ENCODE measurements at regions not wholly inside any gene's neighbourhood (a gene's known extent, or its start where the extent isn't known, plus 50 kb on each side); places are given as distances from the start of the nearest gene placed in this dataset.

DNA sequence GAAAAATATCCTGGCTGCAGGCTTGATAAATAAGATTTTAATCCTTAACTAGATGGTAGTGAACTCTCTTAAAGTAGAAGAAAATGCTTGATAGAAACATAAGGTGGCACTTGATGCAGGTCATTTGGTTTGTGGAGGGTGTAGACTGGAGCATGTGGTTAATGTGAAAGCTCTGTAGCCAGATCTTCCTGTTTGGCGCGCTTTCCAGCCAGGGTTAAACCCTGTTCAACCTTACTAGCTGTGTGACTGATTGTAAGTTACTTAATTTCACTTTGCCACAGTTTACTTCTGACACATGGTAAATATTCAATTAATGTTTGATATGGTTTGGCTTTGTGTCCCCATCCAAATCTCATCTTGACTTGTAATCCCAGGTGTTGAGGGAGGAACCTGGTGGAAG lies 394.0 kb downstream of the REEP3 start:
- H3K4me3 ChIP-seq (ENCODE audit: low read depth, low read length), result no peak overlapping the region
- TF ChIP-seq, protein P1, sequence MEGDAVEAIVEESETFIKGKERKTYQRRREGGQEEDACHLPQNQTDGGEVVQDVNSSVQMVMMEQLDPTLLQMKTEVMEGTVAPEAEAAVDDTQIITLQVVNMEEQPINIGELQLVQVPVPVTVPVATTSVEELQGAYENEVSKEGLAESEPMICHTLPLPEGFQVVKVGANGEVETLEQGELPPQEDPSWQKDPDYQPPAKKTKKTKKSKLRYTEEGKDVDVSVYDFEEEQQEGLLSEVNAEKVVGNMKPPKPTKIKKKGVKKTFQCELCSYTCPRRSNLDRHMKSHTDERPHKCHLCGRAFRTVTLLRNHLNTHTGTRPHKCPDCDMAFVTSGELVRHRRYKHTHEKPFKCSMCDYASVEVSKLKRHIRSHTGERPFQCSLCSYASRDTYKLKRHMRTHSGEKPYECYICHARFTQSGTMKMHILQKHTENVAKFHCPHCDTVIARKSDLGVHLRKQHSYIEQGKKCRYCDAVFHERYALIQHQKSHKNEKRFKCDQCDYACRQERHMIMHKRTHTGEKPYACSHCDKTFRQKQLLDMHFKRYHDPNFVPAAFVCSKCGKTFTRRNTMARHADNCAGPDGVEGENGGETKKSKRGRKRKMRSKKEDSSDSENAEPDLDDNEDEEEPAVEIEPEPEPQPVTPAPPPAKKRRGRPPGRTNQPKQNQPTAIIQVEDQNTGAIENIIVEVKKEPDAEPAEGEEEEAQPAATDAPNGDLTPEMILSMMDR (conservative IDR thresholded peaks at IDR 0.05; ENCODE audit: low read depth, low read length), result no peak
- DNase-seq (ENCODE audit: low read depth), result no peak

GRCh38 chr10:63917363-63917762 lies 396.2 kb downstream of the REEP3 start:
- TF ChIP-seq, protein P1 (conservative IDR thresholded peaks at IDR 0.05; ENCODE audit: low read depth, low read length), result no peak
- no peak overlapping the region for H3K4me3 ChIP-seq (ENCODE audit: low read depth, low read length)
- DNase-seq (ENCODE audit: low read depth), result no peak

DNA sequence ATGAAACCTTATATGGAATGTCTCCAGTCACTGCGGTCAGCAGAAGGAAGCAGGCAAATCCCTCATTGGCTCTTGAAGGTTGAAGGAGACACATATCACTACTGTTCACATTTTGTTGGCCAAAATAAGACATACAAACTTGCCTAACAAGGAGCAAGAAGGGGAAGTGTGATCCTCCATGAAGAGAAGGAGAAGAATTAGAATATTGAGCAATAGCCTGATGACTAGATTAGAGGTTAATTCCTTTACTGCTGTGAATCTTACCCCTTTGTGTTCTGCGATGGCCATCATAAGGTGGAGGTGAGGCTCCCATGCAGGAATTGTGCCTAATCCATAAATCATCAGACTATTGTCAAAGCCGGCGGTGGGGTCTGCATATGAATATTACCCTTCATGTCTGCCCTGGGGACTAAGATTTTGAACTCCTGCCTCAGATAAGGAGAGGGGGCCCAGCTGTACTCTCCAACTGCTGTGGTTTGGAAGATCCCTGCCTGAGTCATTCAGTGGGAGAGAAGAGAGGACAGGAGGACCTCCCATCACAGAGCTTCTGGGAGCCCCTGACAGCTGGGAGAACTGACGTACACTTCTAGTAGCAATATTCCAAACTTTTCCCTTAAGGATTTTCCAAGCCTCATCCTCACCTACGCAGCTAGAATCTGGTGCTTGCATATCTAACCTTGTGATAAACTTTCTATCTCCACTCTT lies 398.5 kb downstream of the REEP3 start:
- no peak overlapping the region for H3K4me3 ChIP-seq (ENCODE audit: low read depth, low read length)
- no peak for DNase-seq (ENCODE audit: low read depth)
- TF ChIP-seq, protein P1 (conservative IDR thresholded peaks at IDR 0.05; ENCODE audit: low read depth, low read length), result no peak

- H3K4me3 ChIP-seq (ENCODE audit: low read depth, low read length), result no peak overlapping the region
- no peak for DNase-seq (ENCODE audit: low read depth)
- TF ChIP-seq, protein P1 (conservative IDR thresholded peaks at IDR 0.05; ENCODE audit: low read depth, low read length), result no peak
Observed at GRCh38 chr10:63920926-63921325, 399.7 kb downstream of the REEP3 start.

- no peak for DNase-seq (ENCODE audit: low read depth)
- H3K4me3 ChIP-seq (ENCODE audit: low read depth, low read length), result no peak overlapping the region
- TF ChIP-seq, protein P1 (conservative IDR thresholded peaks at IDR 0.05; ENCODE audit: low read depth, low read length), result no peak
Observed at GRCh38 chr10:63921908-63922467, 400.8 kb downstream of the REEP3 start.

DNA sequence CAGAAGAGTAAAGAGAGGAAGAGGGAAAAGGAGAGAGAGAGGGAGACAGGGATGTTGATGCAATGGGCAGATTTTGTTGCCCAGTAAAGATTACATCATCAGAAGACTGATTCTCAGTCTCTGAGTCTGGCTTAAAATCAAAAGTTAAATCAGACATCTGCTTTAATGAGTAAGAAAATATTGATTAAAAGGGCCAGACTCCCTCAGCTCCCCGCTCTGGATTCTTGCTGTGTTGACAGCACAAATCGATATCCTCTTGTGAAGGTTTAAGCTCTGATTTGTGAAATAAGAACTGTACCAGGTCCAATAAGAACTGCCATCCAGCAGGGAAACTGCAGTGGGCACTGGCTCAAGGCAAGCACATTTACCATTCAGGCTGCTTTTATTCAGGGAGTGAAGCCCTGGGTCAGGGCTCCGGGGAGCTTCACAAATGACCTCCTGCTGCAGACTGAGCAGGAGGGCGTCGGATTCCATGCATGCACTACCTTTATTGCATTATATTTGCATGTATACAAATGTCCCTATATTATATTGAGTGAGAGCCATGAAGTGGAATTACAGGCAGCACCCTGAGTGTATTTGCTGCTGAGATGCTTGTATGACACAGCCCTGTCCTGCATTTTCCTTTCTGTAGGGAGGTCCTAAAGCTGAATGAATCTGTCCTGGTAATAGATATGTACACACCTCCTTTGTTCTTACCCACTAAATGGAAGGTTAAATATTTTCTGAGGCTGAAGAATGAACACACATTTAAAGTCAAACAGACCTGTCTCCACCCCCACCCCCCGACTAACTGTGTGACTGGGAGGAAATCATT lies 401.5 kb downstream of the REEP3 start:
- TF ChIP-seq, protein P1 (conservative IDR thresholded peaks at IDR 0.05; ENCODE audit: low read depth, low read length), result no peak
- DNase-seq (ENCODE audit: low read depth), result no peak
- H3K4me3 ChIP-seq (ENCODE audit: low read depth, low read length), result no peak overlapping the region

Data from choroid plexus epithelial cell (primary cell).